Mammary epithelial cell (primary cell): ENCODE measurements at regions not wholly inside any gene's neighbourhood (a gene's known extent, or its start where the extent isn't known, plus 50 kb on each side); places are given as distances from the start of the nearest gene placed in this dataset.

ENCODE experiments used
- EZH2 ChIP-seq: IDR thresholded peaks from 2 replicates; pipeline ENCODE4 v1.6.1; 2012; ENCODE audit warnings: low read length, inconsistent platforms, borderline replicate concordance
- TF ChIP-seq, protein P1 (sequence below), 2 donors: IDR thresholded peaks in 1 of 2; conservative IDR thresholded peaks in 1 of 2; 2 replicates each; pipeline ENCODE4 v1.5.1; 2011 to 2012; ENCODE audit warnings: inconsistent platforms in 2 of 2, low read length in 2 of 2, mild to moderate bottlenecking in 2 of 2, control low read depth in 1 of 2, low read depth in 1 of 2; ENCODE audit not compliant: insufficient read depth in 1 of 2; ENCODE audit errors: extremely low read depth in 1 of 2

DNA sequence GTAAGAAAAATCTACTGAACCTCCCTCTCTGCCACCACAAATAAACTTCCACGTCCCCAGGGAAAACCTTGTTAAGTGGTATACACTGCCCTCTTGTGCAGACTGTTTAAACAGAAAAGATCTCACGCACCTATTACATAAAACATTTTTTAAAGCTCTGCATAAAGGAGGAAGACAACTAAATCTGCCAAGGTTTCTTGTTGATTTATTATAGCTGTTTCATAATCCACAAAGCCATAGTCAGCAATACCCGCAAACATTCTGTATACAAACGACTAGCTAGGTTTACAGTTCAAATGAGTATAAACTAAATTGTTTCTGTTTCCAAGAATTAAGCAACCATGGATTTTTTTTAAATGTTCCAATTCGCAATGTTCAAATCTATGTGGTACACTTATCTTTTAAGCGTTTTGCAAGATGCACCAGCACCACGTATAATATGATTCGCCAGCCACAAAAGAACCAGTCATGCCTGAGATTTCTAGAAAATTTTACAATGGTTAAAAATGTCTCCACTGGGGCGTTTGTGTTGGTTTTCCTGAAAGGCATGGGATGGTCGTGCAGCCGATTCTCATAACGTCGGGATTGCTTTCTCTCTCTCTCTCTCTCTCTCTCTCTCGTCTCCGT, 164.6 kb downstream of the PRKX start:
- TF ChIP-seq, protein P1, sequence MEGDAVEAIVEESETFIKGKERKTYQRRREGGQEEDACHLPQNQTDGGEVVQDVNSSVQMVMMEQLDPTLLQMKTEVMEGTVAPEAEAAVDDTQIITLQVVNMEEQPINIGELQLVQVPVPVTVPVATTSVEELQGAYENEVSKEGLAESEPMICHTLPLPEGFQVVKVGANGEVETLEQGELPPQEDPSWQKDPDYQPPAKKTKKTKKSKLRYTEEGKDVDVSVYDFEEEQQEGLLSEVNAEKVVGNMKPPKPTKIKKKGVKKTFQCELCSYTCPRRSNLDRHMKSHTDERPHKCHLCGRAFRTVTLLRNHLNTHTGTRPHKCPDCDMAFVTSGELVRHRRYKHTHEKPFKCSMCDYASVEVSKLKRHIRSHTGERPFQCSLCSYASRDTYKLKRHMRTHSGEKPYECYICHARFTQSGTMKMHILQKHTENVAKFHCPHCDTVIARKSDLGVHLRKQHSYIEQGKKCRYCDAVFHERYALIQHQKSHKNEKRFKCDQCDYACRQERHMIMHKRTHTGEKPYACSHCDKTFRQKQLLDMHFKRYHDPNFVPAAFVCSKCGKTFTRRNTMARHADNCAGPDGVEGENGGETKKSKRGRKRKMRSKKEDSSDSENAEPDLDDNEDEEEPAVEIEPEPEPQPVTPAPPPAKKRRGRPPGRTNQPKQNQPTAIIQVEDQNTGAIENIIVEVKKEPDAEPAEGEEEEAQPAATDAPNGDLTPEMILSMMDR (conservative IDR thresholded peaks at IDR 0.05 in 1 of 2, IDR thresholded peaks at IDR 0.05 in 1 of 2; ENCODE audit: extremely low read depth in 1 of 2, insufficient read depth in 1 of 2, low read depth in 1 of 2, low read length in 2 of 2), result peak; percentile 22 to 47
- TF ChIP-seq EZH2, result no peak
